ENCODE measurements at regions not wholly inside any gene's neighbourhood (a gene's known extent, or its start where the extent isn't known, plus 50 kb on each side); places are given as distances from the start of the nearest gene placed in this dataset.
A peak's percentile ranks its signal among the peaks of the same experiment; 100 is the strongest.

DNA sequence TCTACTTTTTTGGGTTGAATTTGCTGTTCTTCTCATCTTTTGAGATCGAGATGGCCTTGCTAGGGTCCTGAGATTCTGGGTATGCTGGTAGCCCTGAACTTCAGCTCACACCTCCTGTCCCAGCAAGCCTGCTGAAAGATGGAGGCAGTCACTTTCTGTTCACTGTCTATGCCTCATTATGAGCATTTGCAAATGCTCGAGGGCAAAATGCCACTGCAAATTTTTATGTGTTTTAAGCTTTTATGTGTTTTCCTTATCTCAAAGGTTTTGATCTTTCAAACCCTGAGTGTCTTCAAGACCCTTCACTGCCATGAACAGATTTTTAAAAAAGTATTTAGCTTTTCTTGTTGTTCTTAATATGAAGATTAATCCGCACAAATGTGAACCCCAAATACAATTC, 766.7 kb upstream of the HS6ST1 start:
- Mint-ChIP-seq H3K4me3 (no peak overlapping the region), H3K27ac (no peak overlapping the region), H3K4me1 (no peaks in the 10 kb centered on the region), H3K9me3 (peaks cover 2% of the 10 kb centered on the region), H3K36me3 (no peaks in the 10 kb centered on the region)
- no peak for DNase-seq (ENCODE audit: low spot score in 2 of 2)
- ATAC-seq: no peak

DNA sequence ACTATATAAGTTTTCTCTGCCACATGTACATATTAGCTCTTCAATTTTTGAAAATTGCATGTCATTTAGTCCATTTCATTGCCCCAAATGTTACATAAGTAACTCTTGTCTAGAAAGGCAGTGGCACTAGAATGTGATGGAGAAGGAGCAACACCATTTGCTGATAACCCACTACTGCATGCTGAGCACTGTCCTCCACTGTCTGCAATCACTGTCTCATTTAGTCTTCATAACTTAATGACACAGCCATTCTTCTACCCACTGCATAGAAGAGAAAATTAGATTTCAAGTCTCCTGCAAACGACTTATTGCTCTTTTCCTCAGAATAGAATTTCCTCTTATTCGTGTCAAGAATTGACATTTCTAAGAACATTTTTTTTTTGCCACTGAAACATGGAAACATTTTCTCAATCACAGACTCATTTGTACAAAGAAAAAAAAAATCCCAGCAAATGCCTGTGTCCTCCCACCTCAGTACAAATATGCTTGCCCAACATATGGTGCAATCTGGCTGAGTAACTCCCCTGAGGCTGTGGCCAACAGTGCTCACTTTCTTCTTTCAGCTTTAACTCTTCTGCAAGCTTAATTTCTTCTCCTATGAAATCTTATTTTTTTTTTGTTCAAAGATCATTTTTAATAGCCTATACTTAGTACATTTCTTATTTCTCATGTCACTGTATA, 768.6 kb upstream of the HS6ST1 start:
- Mint-ChIP-seq H3K9me3 (peaks cover 2% of the 10 kb centered on the region), H3K4me1 (no peaks in the 10 kb centered on the region), H3K4me3 (no peak overlapping the region), H3K36me3 (no peaks in the 10 kb centered on the region), H3K27ac (no peak overlapping the region)
- DNase-seq (ENCODE audit: low spot score in 2 of 2): no peak
- no peak for ATAC-seq

DNA sequence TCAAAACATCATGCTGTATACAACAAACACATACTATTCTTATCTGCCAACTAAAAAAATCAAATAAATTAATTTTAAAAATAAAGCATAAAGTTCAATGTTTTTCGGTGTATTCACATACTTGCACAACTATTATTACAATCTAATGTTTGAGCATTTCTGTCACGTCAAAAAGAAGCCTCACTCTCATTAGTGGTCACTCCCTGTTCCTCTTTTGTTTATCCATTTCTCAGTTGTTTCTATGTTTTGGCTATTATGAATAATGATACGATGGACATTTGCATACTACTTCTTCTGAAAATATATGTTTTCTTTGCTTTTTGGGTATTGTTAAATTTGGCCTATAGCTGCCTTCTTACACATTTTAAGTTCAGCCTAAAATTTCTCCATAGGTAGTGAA, 773.0 kb upstream of the HS6ST1 start:
- ATAC-seq (no peak), DNase-seq (ENCODE audit: low spot score in 2 of 2) (no peak)
- Mint-ChIP-seq H3K9me3 (no peaks in the 10 kb centered on the region), H3K4me3 (no peak overlapping the region), H3K27ac (no peak overlapping the region), H3K4me1 (no peaks in the 10 kb centered on the region), H3K36me3 (no peaks in the 10 kb centered on the region)

DNA sequence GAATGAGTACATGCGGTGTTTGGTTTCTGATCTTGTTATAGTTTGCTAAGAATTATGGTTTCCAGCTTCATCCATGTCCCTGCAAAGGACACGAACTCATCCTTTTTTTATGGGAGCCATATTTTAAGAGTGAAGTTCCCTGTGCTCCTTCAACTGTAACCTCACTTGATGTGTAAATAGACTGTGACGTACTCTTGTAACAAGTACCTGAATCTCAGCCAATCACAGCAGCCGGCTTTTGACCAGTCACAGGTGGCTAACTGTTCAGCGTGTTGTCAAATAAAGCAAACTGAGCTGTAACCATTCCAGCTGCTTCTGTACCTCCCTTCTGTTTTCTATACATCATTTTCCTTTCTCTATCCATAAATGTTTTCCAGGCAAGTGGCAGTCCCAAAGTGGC, 774.3 kb upstream of the HS6ST1 start:
- Mint-ChIP-seq H3K27ac (no peak overlapping the region), H3K4me1 (no peaks in the 10 kb centered on the region), H3K9me3 (peaks cover 4% of the 10 kb centered on the region), H3K4me3 (no peak overlapping the region), H3K36me3 (no peaks in the 10 kb centered on the region)
- no peak for ATAC-seq
- DNase-seq (ENCODE audit: low spot score in 2 of 2): no peak

DNA sequence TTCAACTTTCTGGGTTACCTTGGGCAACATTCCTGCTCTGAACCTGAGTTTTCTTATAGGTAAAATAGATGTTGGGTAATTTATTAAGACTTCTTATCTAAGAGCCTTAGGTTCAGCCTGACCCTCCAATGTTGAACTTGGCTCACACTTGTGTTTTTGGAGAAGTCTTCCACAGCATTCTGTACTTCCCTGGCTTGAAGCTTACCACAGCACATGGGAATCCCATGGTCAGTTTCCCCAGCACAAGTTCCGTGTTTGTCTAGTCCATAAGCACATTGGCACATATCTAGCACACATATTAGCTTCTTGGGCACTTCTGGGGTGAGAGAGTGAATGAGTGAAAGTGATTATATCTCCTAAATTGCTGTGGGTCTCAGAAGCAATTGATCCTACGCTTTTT, 782.5 kb upstream of the HS6ST1 start:
- Mint-ChIP-seq H3K9me3 (peaks cover 4% of the 10 kb centered on the region), H3K4me3 (no peak overlapping the region), H3K27ac (no peak overlapping the region), H3K4me1 (no peaks in the 10 kb centered on the region), H3K36me3 (no peaks in the 10 kb centered on the region)
- DNase-seq (ENCODE audit: low spot score in 2 of 2) (no peak), ATAC-seq (no peak)

GRCh38 chr2:129103936-129104878, 785.5 kb upstream of the HS6ST1 start:
- no peak overlapping the region for H3K4me3 Mint-ChIP-seq
- DNase-seq (ENCODE audit: low spot score in 2 of 2) (no peak), ATAC-seq (peak; percentile 43)
- no peaks in the 10 kb centered on the region for H3K36me3 Mint-ChIP-seq
- no peak overlapping the region for H3K27ac Mint-ChIP-seq
- no peaks in the 10 kb centered on the region for H3K4me1 Mint-ChIP-seq
- peaks cover 2% of the 10 kb centered on the region for H3K9me3 Mint-ChIP-seq

- H3K36me3 Mint-ChIP-seq: no peaks in the 10 kb centered on the region
- ATAC-seq: no peak
- no peak for DNase-seq (ENCODE audit: low spot score in 2 of 2)
- H3K27ac Mint-ChIP-seq: no peak overlapping the region
- peaks cover 2% of the 10 kb centered on the region for H3K9me3 Mint-ChIP-seq
- H3K4me1 Mint-ChIP-seq: no peaks in the 10 kb centered on the region
- H3K4me3 Mint-ChIP-seq: no peak overlapping the region
These were observed 793.5 kb upstream of the HS6ST1 start for GRCh38 chr2:129112181-129112580.

DNA sequence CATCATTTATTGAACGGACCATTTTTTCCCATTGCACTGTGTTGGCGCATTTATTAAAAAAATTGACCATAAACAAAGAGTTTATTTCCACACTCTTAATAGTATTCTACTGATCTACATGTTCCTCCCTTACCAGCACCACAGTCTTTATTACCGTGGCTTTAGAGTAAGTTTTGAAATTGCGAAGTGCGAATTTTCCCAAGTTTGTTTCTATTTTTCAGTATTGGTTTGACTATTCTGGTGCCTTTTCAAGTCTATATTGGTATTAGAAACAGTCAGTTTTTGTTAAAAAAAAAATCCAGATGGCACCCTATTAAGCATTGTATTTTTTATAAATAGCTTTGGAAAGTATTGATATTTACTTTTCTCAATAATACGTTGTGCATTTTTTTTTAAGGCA, 795.1 kb upstream of the HS6ST1 start:
- Mint-ChIP-seq H3K4me1 (no peaks in the 10 kb centered on the region), H3K27ac (no peak overlapping the region), H3K4me3 (no peak overlapping the region), H3K9me3 (peaks cover 4% of the 10 kb centered on the region), H3K36me3 (no peaks in the 10 kb centered on the region)
- ATAC-seq (no peak), DNase-seq (ENCODE audit: low spot score in 2 of 2) (no peak)

DNA sequence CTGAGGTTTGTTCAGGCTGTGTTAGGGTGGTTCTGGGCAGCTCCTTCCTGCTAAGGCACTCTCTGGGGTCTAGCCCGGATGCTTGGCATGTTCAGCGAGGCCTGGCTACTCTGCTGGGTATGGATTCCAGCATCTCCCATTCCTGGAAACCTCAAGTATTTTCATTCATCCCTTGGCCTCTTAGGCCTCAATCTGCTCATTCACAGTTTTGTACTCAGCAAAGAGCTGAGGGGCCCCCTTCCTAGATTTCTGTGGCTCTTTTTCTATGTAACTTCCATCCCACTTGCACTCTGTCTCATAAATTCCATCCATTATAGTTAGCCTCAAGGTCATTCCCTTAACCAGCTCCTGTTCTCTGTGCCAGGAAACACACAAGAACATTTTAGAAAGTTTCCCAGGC, 798.8 kb upstream of the HS6ST1 start:
- Mint-ChIP-seq H3K4me3 (no peak overlapping the region), H3K27ac (no peak overlapping the region), H3K4me1 (no peaks in the 10 kb centered on the region), H3K9me3 (peaks cover 10% of the 10 kb centered on the region), H3K36me3 (no peaks in the 10 kb centered on the region)
- no peak for DNase-seq (ENCODE audit: low spot score in 2 of 2)
- ATAC-seq: no peak

GRCh38 chr2:129118296-129118695, 799.6 kb upstream of the HS6ST1 start:
- DNase-seq (ENCODE audit: low spot score in 2 of 2): no peak
- peaks cover 10% of the 10 kb centered on the region for H3K9me3 Mint-ChIP-seq
- H3K27ac Mint-ChIP-seq: no peak overlapping the region
- H3K4me1 Mint-ChIP-seq: no peaks in the 10 kb centered on the region
- H3K36me3 Mint-ChIP-seq: no peaks in the 10 kb centered on the region
- no peak overlapping the region for H3K4me3 Mint-ChIP-seq
- ATAC-seq: no peak

DNA sequence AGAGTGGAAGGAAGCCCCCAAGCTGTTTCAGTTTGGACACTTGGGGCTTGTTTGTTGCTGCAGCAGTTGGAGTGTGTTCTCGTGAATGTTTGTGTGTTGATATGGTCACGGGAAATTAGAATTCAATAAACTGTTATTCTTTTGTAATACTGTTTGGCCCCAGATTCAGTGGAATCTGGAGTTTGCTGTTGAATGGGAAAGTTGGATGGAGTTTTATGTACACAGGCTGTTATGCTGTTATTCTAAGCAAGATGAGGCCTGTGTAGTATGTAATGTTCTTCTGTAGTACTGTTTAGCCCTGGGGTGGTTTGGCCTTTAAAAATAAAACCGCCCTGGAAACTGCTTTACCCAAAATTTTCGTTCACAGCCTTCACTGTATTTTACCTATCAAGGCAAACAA, 810.4 kb upstream of the HS6ST1 start:
- H3K9me3 Mint-ChIP-seq: no peaks in the 10 kb centered on the region
- no peaks in the 10 kb centered on the region for H3K36me3 Mint-ChIP-seq
- ATAC-seq (no peak), DNase-seq (ENCODE audit: low spot score in 2 of 2) (no peak)
- H3K4me1 Mint-ChIP-seq: no peaks in the 10 kb centered on the region
- H3K27ac Mint-ChIP-seq: no peak overlapping the region
- H3K4me3 Mint-ChIP-seq: no peak overlapping the region

DNA sequence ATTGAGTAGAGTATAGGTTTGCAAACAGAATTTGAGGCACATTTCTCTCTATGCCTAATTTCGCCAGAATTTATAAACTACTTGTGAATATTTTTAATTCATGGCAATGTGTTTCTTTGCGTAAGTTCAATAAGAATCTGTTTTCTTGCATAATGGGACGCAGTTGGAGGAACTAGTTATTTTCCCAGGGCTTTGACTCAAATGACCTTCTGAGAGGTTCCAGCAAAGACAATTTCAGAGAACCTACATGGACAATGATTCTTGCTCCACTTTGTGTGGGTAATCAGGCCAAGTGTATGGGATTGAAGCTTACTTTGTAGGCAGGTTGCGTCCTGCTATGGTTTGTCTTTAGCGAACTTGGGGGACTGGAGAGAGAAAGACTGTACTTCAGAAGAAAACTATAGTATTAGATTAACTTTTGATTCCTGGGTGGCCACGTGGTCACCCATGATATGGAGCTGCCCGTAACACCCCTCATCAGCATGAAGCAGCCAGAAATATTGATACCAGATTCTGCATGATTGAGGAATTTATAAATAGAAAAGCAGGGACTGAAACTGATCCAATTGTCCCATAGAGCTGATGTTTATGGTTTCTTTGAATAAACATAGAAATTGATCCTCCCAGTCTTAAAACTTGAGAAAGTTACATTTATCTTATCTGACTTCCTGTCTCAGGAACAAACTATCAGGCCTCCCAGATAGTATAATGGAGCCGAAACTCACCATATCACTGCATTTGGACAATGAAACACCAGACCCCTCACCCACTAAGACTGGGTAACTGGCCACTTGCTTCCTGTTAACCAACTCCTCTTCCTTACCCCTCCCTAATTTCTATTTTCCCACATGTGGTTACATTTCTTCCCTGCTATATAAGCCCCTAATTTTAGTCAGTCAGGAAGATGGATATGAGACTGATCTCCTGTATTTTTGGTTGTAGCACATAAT, 815.3 kb upstream of the HS6ST1 start:
- H3K27ac Mint-ChIP-seq: no peak overlapping the region
- no peak for DNase-seq (ENCODE audit: low spot score in 2 of 2)

DNA sequence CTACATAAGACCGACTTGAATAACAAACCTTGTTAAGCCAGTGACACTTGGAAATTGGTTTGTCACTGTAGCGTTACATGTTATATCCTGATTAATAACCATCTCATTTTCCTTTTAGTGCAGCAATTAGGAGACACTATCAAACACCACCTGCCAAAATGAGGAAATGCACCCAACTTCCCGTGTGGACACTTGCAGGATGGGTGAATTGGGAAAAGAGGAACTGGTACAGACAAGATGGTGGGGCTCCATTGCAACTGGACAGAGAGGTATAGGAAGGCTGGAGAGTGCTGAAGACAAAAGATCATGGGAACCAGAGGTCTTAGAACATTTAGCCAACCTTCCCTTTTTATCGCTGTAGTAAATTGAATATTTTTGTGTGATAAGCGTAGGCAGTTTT, 816.3 kb upstream of the HS6ST1 start:
- H3K4me3 Mint-ChIP-seq: no peak overlapping the region
- H3K9me3 Mint-ChIP-seq: no peaks in the 10 kb centered on the region
- ATAC-seq: no peak
- no peaks in the 10 kb centered on the region for H3K4me1 Mint-ChIP-seq
- H3K36me3 Mint-ChIP-seq: no peaks in the 10 kb centered on the region
- H3K27ac Mint-ChIP-seq: no peak overlapping the region
- DNase-seq (ENCODE audit: low spot score in 2 of 2): no peak

More for the DNA sequence above, 815.3 kb upstream of the HS6ST1 start:
- Mint-ChIP-seq H3K4me3 (no peak overlapping the region), H3K9me3 (no peaks in the 10 kb centered on the region), H3K4me1 (no peaks in the 10 kb centered on the region), H3K36me3 (no peaks in the 10 kb centered on the region)
- ATAC-seq: no peak

- ATAC-seq: no peak
- DNase-seq (ENCODE audit: low spot score in 2 of 2): no peak
- H3K36me3 Mint-ChIP-seq: no peaks in the 10 kb centered on the region
These were observed 820.7 kb upstream of the HS6ST1 start for GRCh38 chr2:129139380-129139779.

GRCh38 chr2:129142465-129142864, 823.8 kb upstream of the HS6ST1 start:
- DNase-seq (ENCODE audit: low spot score in 2 of 2): no peak
- no peaks in the 10 kb centered on the region for H3K4me1 Mint-ChIP-seq
- no peak overlapping the region for H3K4me3 Mint-ChIP-seq

More at GRCh38 chr2:129139380-129139779, 820.7 kb upstream of the HS6ST1 start:
- H3K4me3 Mint-ChIP-seq: no peak overlapping the region
- H3K4me1 Mint-ChIP-seq: no peaks in the 10 kb centered on the region
- no peak overlapping the region for H3K27ac Mint-ChIP-seq
- no peaks in the 10 kb centered on the region for H3K9me3 Mint-ChIP-seq

More at GRCh38 chr2:129142465-129142864, 823.8 kb upstream of the HS6ST1 start:
- Mint-ChIP-seq H3K27ac (no peak overlapping the region), H3K36me3 (no peaks in the 10 kb centered on the region), H3K9me3 (peaks cover 2% of the 10 kb centered on the region)
- ATAC-seq: no peak

Measured in stimulated activated effector memory CD8-positive, alpha-beta T cell treated with anti-CD3 and anti-CD28 coated beads, Interleukin-12 subunit alpha, Interleukin-12 subunit beta, amount 100 ng/mL, for 72 hours (primary cell).